Erythroblast (primary cell): ENCODE measurements at regions not wholly inside any gene's neighbourhood (a gene's known extent, or its start where the extent isn't known, plus 50 kb on each side); places are given as distances from the start of the nearest gene placed in this dataset.

Source experiments
- DNase-seq, 2 experiments: peaks; one replicate each; lab custom pipeline; 2025; lab: John Stamatoyannopoulos, UW
- GATA1 ChIP-seq: IDR thresholded peaks from 2 replicates; pipeline ENCODE4 v1.6.1; 2011; ENCODE audit warnings: low read depth, mild to moderate bottlenecking, control low read depth, low read length, moderate library complexity
- POLR2A ChIP-seq: IDR thresholded peaks from 2 replicates; pipeline ENCODE4 v1.6.1; 2011; ENCODE audit warnings: mild to moderate bottlenecking, low read length

GRCh38 chr2:181313845-181314244 is 143.3 kb upstream of the ITGA4 start:
- TF ChIP-seq GATA1: no peak
- no peak for TF ChIP-seq POLR2A
- no peak for DNase-seq

DNA sequence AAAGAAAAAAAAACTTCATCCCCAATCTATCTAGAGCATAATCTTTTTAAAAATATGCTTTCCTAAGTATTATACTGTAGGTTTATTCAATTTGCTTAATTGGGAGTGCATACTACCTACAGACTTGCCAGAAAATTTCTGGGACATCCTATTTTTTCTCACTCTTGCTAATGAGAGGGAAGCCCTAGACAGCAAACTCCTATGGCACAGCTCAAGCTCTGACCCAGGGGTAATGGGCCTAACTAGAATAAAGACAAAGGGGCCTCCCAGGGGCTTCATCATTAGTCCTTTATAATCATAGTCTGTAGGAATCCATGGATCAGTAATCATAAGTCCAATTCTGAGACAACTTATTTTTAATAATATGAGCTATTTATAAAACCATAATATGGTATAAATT is 142.6 kb upstream of the ITGA4 start:
- TF ChIP-seq POLR2A (no peak), GATA1 (no peak)
- DNase-seq: no peak

- TF ChIP-seq GATA1 (no peak), POLR2A (no peak)
- DNase-seq: no peak
These were observed 139.7 kb upstream of the ITGA4 start for GRCh38 chr2:181317511-181317910.

DNA sequence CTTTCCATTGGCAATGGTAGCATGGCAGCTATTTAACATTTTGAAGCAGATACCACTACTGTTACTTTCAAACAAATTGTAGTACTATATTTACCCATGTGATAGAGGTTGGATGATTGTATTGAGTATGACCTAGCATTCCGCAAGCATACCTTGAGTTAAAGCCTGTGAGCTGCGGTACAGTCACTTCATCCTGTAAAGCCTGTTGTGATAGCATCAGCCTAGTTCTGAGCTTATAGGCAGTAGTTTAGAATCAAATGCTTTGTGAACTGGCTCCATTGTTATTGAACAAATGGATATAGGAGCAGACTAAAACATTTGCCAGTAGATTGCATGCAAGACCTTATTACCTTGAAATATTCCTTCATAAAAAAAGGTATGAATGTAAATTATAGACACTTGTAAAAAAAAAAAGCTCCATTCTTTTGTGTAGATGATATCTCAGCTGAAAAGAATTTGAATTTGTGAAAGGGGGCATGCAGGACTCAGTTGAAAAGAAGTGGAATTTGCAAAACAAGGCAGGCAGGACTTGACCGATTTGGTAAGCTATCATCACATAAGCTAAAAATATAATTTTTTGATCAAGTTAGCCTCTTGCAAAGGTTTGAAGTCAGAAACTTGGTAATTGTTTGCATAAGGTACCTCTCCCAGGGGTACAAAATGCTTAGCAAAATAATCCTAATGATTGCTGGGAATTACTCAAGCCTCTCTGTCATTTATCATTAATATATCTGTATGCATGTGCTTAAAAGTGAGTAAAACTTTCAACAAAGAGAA is 138.5 kb upstream of the ITGA4 start:
- no peak for DNase-seq

GRCh38 chr2:181319286-181319685 is 137.9 kb upstream of the ITGA4 start:
- no peak for DNase-seq
- TF ChIP-seq GATA1 (no peak), POLR2A (no peak)

More for the DNA sequence above, 138.5 kb upstream of the ITGA4 start:
- TF ChIP-seq POLR2A (no peak), GATA1 (no peak)

GRCh38 chr2:181320638-181321037 is 136.5 kb upstream of the ITGA4 start:
- no peak for DNase-seq
- no peak for TF ChIP-seq GATA1

DNA sequence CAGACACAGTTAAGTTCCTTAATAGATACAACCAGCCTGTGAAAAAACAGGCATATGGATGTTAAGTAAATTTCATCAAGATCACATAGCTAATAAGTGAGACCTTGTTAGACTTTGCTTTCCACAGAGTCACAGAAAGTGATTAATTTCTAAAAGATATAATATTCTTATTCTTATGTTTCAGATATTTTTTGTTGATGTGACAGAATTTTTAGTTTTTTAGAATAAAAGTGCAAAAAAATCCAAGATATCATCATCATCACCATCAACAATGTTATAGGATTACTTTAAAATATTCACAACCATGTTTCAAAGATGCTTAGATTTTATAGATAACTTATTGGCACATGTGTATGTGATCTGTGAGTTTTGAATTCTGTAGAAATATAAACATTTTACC is 132.3 kb upstream of the ITGA4 start:
- TF ChIP-seq GATA1 (no peak), POLR2A (no peak)
- DNase-seq: no peak

GRCh38 chr2:181326661-181327060 is 130.5 kb upstream of the ITGA4 start:
- peak; percentile 24 to 53 for DNase-seq

DNA sequence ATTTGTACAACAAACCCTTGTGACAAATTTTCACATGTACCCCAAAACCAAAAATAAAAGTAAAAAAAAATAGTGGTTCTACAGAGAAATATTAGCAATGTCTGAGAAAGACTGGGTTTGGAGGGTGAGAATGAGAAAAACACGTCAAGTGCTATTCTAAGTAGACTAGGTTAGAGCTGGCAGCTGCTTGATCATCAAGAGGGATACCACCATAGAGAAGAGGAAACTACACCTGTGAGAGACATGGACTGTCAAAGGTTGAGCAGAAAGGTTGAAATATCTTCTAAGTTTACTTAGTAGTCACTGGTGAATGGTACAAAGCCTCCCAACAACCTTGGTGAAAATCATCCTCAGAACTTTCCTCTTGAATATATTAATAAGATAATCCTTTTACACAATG is 126.9 kb upstream of the ITGA4 start:
- DNase-seq: no peak
- TF ChIP-seq GATA1 (no peak), POLR2A (no peak)

More at GRCh38 chr2:181326661-181327060, 130.5 kb upstream of the ITGA4 start:
- TF ChIP-seq POLR2A (no peak), GATA1 (no peak)

- no peak for TF ChIP-seq GATA1
- TF ChIP-seq POLR2A: no peak
- DNase-seq: no peak
These were observed 125.1 kb upstream of the ITGA4 start for GRCh38 chr2:181332044-181332605.

GRCh38 chr2:181334158-181334826 is 122.9 kb upstream of the ITGA4 start:
- TF ChIP-seq POLR2A: no peak
- TF ChIP-seq GATA1: no peak
- no peak for DNase-seq

- TF ChIP-seq POLR2A (no peak), GATA1 (no peak)
- no peak for DNase-seq
These were observed 116.3 kb upstream of the ITGA4 start for GRCh38 chr2:181340891-181341290.

GRCh38 chr2:181341855-181342600 is 115.2 kb upstream of the ITGA4 start:
- DNase-seq: peak in 1 of 2 experiments; percentile 61
- TF ChIP-seq POLR2A (no peak), GATA1 (no peak)
